ENCODE measurements at regions not wholly inside any gene's neighbourhood (a gene's known extent, or its start where the extent isn't known, plus 50 kb on each side); places are given as distances from the start of the nearest gene placed in this dataset.
"Not testable (repeated sequence)": the region's sequence is repeated elsewhere in the genome, so short reads cannot be mapped to it uniquely, and the experiment has no call there.

GRCh38 chr1:220475608-220476007 is 52.3 kb upstream of the MARK1 start:
- DNase-seq: not testable (repeated sequence)

GRCh38 chr1:220475141-220475540 is 52.8 kb upstream of the MARK1 start:
- DNase-seq: not testable (repeated sequence)

DNA sequence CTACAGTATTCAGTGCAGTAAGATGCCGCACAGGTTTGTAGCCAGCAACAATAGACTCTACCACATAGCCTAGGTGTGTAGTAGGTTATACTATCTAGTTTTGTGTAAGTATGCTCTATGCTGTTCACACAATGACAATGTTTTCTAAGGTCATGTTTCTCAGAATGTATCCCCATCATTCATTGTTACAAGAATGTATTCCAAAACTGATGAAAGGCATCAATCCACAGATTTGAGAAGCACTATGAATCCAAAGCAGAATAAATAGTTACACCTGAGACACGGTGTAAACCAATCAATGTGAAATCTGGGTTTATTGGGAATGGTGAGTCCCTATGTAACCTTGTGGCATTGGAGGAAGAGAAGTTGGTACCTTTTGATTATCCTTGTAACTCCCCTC is 54.5 kb upstream of the MARK1 start:
- no peak for DNase-seq

- DNase-seq: no peak
These were observed 65.2 kb upstream of the MARK1 start for GRCh38 chr1:220462752-220463151.

GRCh38 chr1:220458936-220459335 is 69.0 kb upstream of the MARK1 start:
- DNase-seq: no peak

GRCh38 chr1:220457957-220458609 is 69.9 kb upstream of the MARK1 start:
- no peak for DNase-seq

DNA sequence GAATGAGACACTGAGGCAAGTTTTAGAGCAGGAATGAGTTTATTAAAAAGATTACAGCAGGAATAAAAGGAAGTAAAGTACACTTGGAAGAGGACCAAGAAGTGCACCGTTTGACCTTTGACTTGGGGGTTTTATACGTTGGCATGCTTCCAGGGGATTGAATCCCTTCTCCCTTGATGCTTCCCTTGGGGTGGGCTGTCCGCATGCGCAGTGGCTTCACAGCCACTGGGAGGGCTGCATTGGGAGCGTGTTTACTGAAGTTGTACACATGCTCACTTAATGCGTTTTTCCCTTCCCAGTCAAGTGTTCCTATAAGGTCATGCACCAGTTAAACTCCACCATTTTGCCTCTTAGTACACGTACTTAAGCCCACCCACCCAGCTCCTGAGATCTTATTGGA is 72.4 kb upstream of the MARK1 start:
- DNase-seq: no peak

- no peak for DNase-seq
These were observed 73.7 kb upstream of the MARK1 start for GRCh38 chr1:220454155-220454777.

GRCh38 chr1:220453371-220453770 is 74.6 kb upstream of the MARK1 start:
- no peak for DNase-seq

DNA sequence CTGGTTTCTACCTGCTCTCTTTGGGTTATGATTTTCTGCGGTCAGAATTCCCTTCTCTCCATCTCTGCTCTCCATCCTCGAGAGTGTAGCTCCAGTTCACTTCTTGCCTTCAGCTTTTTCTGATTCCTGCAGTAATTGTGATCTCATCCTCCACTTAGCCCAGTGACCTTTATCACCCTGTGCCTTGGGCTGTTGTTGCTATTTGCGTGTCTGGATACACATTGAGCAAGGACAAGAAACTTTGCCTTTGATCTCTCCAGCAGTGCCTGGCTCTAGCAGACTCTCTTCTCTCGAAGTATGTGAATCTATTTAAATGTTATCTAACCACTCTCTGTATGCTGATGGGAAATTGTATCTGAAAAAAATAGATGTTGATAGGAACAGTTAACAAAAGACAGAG is 76.4 kb upstream of the MARK1 start:
- no peak for DNase-seq

DNA sequence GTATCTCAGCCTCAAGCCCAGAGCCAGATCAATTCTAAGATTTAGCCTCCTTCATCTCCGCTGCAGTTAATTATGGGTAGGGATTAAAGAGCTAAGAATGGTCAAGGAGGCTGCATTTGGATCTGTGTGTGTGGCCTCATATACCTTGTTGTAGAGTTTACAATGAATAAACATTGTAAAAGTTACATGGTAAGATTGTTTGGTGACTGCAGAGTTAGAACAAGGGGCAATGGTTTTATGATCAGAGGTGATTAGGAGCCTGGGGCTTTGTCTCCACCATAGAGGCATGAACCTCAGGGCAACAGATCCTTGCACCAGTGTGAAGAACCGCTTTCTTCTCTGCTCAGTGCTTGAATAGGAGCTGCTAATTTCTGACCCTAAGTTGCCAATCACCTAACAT is 77.0 kb upstream of the MARK1 start:
- DNase-seq: no peak

GRCh38 chr1:220448217-220448616 is 79.7 kb upstream of the MARK1 start:
- DNase-seq: no peak

DNA sequence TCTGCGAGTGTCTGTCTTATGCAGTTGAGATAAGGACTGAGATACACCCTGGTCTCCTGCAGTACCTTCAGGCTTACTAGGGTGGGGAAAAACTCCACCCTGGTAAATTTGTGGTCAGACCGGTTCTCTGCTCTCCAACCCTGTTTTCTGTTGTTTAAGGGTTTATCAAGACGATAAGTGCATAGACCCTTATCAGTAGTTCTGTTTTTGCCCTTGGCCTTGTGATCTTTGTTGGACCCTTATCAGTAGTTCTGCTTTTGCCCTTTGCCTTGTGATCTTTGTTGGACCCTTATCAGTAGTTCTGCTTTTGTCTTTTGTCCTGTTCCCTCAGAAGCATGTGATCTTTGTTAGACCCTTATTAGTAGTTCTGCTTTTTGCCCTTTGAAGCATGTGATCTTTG is 83.3 kb upstream of the MARK1 start:
- not testable (repeated sequence) for DNase-seq

GRCh38 chr1:220441211-220441610 is 86.7 kb upstream of the MARK1 start:
- DNase-seq: no peak

DNA sequence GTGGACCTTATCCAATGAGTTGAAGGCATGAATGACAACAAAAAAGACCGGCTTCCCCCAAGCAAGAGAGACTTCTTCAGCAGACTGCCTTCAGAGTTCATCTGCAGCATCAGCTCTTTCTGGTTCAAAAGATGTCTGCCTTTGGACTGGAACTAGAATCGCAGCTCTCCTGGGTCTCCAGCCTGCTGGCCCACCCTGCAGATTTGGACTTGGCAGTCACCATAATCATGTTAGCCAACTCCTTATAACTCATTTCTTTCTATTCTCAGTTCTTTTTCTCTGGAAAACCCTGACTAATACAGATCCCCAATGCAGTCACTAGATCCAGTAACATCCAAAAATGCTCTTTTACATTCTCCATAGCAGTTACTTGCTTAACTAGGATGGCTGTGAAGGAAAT is 89.2 kb upstream of the MARK1 start:
- no peak for DNase-seq

- DNase-seq: no peak
These were observed 95.5 kb upstream of the MARK1 start for GRCh38 chr1:220432408-220432807.

- DNase-seq: no peak
These were observed 96.2 kb upstream of the MARK1 start for GRCh38 chr1:220431554-220432239.

- DNase-seq: no peak
These were observed 97.3 kb upstream of the MARK1 start for GRCh38 chr1:220430586-220430985.

- DNase-seq: no peak
These were observed 97.9 kb upstream of the MARK1 start for GRCh38 chr1:220430059-220430458.

- DNase-seq: no peak
These were observed 100.9 kb upstream of the MARK1 start for GRCh38 chr1:220426989-220427388.

DNA sequence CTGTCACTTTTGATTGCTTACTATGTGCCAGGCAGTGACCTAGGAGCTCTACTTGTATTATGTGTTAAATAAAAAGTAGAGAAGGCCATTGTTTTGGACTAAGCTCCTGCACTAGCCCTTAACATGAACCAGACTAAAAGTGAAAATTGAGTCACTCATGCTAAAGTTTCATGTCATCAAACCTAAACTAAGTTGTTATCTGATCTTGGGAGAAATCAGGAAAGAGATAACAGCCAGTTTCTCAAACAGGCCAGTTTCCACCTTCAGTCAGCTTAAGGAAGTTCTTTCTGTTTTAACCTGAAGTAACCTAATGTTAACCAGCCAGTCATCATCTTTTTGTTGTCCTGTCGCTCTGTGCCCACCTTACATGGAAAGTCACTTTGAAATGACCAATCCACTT is 102.1 kb upstream of the MARK1 start:
- DNase-seq: no peak

- no peak for DNase-seq
These were observed 106.4 kb upstream of the MARK1 start for GRCh38 chr1:220421508-220421907.

GRCh38 chr1:220420726-220421125 is 107.2 kb upstream of the MARK1 start:
- no peak for DNase-seq

GRCh38 chr1:220412382-220412781 is 115.6 kb upstream of the MARK1 start:
- DNase-seq: not testable (repeated sequence)

Measured in COR-L47 (cell line).